Left kidney (tissue), 1 donor: ENCODE measurements at regions not wholly inside any gene's neighbourhood (a gene's known extent, or its start where the extent isn't known, plus 50 kb on each side); places are given as distances from the start of the nearest gene placed in this dataset.

ENCODE experiments used
- DNase-seq: peaks from one replicate; pipeline ENCODE4 v3.0.0-alpha.2; 2013

DNA sequence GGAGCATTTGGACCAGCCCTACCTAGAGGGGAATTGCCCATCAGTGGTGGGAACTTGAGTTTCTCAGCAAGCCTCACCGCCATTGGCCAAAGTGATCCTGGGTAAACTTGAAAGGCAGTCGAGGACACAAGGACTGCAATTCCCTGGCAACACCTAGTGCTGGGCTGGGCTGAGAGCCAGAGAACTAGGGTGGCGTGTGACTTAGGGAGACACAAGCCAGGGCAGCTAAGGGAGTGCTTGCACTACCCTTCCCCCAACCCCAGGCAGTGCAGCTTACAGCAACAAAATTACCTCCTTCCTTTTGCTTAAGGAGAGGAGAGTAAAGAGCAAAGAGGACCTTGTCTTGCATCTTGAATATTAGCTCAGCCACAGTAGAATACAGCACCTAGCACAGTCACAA lies 176.9 kb upstream of the PRMT6 start:
- no peak for DNase-seq

DNA sequence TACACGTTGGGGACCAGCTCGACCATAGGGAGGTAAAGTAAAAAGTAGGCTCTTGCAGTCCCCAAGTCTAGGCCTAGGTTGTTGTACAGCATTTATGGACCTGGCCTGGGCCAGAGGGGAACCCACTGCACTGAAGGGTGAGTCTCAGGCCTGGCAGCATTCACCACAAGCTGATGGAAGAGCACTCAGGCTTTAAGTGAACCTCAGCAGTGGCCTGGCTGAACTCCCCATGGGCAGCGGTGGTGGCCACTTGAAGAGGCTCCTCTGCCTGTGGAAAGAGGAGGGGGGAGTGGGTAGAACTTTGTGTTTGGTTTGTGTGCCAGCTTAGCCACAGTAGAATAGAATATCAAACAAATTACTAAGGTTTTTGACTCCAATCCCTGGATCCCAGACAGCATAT lies 176.2 kb upstream of the PRMT6 start:
- no peak for DNase-seq

DNA sequence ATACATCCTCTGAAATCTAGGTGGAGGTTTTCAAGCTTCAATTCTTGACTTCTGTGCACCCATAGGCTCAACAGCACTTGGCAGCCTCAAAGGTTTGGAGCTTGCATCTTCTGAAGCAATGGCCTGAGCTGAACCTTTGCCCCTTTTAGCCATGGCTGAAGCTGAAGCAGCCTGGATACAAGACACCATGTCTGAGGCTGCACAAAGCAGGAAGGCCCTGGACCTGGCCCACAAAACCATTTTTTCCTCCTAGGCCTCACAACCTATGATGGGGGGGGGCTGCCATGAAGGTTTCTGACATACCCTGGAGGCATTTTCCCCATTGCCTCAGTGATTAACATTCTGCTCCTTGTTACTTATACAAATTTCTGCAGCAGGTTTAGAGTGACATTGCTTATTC lies 173.3 kb upstream of the PRMT6 start:
- DNase-seq: no peak

DNA sequence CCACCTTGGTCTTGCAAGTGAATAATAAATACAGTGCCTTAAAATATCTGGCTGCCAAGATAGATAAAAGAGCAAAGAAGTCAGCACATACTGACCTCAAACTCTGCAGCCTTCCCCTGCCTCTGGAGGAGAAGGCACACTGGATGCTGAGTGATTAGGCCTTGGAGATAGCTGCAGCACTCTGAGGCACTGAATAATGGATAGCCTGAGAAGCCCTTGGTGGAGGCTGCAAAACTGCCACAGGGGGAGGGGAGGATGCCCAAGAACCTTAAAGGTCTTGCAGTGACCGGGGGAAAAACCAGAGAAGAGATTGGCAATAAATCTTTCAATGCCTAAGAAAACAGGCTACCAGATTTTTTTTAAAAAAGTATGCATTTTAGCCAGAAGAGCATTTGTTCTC lies 167.4 kb upstream of the PRMT6 start:
- DNase-seq: no peak

DNA sequence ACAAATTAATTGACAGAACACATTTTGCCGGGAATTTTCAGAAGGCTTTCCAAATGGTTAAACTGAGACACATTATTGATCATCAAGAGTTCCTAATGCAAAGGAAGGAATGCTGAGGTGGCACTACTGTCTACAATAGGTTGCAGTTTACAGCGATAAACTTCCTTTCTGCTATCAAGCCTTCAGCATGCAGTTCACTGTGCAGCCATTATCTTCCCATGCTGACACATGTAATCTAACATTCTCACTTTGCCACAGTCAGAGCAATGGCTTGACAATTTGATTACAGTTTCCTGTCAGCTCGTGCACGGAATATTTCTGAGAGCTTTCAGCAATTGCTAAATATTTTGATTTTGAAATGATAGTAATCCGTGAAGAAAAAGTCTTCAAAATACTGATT lies 166.9 kb upstream of the PRMT6 start:
- DNase-seq: no peak

DNA sequence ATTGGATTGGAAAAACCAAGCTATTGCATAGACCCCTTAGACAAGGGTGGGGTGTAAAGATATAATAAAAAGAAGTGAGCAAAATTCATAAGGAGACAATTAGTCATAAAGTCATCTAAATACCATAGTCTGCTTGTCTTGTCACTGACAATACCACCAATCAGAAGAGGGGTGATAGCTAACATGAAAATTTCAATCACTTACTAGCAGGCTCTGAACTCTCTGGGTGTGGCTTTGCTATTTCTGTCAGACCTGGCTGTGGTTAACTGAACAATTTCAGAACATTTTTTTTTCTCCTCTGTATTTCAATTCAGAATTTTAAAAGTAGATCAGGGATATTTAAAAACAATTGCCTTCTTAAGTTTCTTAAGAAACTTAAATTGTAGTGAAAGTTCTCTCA lies 158.5 kb upstream of the PRMT6 start:
- DNase-seq: no peak

DNA sequence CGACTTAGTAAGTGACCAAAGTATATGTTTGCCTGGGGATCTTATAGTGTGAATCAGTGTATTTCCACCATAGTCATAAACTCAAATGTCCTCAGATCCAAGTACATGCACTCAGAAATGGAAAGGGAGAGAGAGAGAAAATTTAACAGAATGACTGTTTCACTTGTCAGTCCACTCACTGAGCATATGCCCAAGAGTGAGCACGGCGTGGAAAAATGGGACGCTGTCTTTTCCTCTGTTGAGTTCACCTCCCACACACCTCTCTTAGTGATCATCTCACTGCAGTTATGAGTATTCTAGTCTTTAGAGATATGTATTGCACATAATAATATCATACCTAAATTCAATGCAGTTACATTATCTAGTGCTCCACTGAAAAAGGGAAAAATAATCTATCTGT lies 156.8 kb upstream of the PRMT6 start:
- no peak for DNase-seq

DNA sequence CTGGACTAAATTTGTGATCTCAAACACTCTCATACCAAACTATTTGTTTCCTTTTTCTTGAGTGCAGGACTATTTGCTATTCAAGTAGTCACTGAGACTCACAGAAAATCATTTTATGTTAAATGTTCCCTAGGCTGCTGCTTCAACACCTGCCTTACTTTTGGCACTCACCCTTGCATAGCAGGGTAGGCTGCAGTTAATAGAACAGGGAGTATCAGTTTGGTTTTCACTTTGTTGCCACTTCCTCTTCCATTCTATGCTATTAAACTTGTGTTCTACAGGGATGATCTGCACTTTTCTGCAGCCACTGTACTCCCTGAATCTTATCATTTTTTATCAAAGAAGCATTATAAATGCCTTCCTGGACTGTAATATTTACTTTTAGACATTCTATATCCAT lies 148.7 kb upstream of the PRMT6 start:
- DNase-seq: no peak

DNA sequence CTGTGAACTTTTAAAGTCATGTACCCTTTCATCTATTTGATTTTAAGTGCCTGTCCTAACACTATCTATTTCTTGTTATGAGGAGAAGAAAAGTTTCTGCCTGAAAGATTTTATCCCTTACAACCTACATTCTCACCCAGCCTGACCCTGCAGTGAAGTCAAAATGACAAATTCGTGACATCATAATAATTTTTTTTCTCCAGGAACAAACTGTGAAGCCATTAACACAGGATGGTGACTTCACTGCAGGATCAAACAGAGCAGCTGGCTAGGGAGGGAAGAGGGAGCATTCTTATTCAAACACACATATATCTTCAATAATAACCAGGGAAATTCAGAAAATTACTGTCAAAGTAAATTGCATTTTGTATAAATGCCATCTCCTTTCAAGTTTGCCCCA lies 147.8 kb upstream of the PRMT6 start:
- DNase-seq: no peak

DNA sequence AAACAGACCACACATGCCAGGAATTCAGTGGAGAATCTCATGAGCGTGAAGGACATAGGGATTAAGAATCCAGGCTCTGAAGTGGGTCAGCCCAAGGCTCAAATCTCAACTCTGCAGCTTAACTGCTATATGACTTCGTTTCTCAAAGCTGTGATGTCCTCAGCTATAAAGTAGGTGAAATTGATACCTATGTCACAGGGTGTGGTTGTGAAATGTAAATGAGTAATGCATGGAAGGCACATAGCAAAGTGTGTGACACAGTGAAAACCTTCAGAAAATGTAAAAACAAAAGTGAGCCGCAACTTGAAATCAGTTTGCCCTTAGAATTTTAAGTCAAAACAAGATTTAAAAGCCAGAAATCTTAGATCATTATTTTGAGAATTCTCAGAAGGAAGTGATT lies 145.7 kb upstream of the PRMT6 start:
- no peak for DNase-seq

DNA sequence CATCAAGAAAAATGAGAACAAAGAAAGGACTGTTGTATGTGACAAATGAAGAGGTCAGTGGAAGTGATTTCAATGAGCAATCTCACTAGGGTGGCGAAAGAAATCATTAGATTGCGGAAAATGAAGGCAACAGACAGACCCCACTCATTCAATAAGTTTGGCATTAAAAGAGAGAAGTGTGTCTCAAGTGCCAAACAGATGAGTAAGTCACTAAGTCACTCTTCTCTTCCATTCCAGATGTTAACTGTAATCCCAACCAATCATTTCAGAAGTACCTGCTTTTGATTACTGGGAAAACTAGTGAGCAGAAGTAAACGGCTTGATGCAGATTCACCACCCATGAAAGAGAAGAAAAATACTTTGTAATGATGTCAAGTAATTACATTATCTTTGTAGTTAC lies 144.3 kb upstream of the PRMT6 start:
- DNase-seq: no peak

DNA sequence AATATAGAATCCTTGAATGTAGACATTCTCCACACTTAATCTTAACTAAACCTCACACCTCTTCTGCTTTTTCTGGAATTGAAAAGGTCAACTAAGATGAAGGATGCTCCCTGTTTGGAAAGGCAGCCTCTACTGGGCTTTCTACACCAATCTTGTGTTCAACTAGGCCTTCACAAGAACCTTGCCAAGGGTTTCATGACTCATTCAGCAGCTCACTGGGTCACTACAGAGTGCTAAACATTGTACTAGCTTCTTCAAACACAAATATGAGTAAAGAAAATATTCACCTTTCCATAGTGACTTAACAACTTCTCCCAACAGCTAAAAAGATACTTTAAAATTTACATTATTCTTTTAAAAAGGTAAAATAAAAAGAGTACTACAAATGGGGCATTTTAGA lies 135.3 kb upstream of the PRMT6 start:
- DNase-seq: no peak

DNA sequence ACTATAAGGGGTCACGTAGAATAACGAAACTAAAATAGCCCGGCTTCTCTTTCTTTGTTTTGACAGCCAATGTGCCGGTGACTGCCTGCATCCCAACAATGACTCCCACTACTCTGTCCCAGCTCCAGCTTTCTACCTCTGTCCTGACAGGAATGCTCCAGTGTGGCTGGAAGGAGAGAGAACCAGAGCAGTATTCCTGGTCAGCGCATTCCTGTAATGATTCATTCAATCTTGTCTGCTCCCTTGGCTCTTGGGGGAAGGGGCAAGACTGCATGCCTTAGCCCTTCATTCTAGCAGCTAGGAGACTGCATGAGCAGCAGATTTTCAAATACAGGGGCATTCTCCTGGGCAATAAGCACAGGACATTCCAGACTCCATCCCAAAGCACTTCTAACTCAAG lies 132.1 kb upstream of the PRMT6 start:
- DNase-seq: peak; percentile 26

DNA sequence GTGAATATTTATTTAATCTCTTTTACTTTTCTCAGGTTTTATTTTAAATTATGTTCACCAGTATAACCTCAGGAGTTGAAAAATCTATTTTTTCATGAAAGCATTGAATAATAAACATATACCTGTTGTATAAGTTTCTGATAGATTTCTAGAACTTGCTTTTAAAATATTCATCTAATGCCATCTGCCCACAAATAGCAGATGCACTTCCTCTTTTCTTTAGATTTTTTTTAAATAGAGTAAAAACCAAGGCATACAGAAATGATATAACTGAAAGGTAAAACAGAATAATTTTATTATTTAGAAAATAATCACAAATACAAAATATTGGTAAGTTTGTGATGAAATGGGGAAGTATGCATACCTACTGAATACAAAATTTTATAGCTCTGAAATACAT lies 130.7 kb upstream of the PRMT6 start:
- DNase-seq: no peak

DNA sequence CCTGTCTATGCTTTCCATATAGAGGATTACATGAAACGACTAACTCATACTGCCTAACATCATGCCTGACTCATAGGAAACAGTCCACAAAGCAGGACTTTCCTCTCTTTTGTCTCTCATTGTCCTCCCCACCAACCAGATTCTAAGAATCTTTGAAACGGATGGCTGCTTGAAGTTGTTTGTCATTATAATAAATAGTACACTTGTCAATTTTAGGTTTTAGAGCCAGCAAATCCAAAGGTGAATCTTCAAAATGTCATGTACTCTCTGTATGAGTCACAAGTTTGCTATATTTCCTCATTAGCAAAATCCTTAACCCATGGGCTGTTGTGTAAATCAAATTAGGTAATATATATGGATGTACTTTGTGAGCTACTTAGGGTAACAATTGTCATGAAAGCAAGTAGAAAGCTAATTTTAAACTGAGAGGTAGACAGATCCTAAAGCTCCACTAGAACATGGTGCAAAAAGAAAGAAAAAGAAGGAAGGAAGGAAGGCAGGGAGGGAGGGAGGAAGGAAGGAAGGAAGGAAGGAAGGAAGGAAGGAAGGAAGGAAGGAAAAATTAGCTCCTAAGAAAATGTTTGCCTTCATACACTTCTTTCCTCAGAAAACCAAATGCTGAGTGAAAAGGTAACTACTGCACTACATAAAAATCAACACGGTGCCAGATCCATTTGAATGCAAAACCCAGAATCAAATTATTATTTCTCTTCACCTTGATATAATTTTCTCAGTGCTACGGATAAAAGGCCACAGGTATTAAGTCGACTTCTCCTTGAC lies 129.5 kb upstream of the PRMT6 start:
- no peak for DNase-seq

DNA sequence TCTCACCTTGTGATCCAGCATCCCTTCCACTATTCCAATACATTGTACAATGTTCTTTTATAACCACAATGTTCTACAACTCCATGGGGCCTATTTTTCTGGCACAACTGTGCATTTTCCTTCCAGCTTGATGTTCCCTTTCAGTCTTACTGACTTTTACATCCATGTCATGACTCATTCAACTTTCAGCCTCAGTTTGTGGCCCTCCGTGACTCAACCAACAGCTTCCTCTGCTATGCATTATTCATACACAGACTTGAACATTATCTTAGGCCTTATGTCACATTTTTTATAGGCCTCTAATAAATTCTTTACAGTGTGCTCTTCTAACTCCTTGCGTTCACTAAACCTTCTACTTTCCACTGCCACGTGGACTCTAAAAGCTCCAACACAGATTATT lies 119.4 kb upstream of the PRMT6 start:
- DNase-seq: no peak

DNA sequence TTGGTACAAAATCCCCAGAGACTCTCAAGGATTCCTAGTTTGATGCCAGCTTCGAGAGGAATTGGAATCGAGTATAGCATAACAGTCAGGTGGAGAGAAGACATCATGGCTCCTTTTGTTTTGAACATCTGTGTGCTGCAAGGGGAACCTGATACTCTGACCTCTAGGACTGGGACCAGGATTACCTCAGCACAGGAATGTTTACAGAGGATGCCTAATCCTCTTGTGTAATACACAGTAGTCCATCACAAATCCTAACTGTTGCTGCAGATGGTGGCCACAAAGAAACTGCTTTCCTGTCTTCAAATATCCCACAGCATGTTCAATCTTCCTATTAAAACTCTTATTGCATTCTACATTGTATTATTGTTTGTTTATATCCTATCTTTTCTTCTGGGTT lies 111.8 kb upstream of the PRMT6 start:
- no peak for DNase-seq

DNA sequence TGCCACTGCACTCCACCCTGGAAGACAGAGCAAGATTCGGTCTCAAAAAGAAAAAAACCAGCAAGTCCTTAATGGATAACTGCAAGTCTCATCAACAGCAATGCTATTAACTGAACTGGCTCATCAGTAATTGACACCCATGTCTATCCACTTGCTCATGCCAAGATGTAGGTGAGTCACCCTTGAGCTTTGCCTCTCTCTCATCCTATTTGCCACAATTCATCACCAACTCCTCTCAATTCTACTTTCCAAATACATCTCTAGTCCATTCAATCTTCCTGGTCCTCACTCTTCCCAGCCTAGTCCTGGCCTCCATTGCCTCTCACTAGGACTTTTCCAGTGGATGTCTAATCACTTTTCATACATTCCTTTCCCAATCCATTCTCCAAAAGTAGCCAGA lies 103.7 kb upstream of the PRMT6 start:
- no peak for DNase-seq

DNA sequence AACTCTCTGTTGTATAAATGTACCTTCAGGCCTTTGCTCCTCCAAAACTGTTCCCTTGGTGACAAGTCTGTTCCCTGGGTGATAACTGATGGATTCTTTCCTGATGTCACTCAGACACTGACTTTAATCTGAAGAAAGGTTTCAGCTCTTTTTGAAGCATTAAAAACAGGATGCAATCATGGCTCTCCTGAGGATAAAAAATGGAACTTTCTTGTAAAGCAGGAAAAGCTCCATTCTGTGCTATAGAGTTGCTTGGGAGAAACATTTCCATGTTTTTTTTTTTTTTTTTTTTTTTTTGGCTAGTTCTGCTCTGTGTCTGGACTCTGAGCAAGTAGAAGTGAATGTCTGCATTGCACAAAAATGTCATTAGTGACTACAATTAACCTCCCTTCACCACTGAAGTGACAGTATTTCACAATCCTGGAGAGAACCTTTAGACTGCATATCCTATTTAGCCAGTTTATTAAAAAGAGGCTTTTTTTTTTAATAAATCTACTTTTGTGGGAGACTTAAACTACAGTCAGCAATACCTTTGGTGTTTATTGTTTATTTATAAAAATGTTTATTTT lies 101.7 kb upstream of the PRMT6 start:
- DNase-seq: no peak

DNA sequence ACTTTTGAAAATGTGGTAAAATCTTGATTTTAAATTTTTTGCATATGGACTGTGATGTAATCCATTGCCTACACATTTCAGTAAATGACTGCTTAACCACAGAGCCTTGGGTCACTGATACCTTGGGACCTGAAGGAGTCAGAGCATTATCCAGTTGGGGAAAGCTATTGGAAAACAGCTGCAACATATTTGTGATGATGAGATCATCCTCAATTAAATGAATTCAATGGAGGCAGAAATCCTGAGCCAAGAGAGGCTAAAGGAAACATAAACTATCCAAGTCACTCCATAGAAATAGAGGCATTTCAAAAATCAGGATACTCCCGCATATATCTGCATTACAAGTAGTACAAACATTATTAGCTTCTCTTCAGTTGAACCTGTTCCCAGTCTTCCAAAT lies 99.8 kb upstream of the PRMT6 start:
- DNase-seq: no peak

DNA sequence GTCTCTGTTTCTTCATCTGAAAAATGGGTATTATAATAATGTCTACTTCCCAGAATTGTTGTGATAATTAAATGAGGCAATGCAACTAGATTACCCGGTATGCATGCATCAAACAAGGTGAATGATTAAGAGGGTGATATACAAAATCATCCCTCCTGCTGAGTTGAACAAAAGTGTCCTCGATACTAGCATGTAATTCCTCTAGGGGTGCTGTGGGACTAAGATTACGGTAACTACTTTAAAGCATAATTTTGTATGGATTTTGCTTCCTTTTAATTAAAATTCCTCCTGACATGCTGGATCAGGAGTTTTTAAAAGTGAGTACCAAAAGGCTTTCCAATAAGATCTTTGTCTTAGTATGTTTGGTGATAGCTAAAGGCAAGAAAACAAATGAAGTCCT lies 98.7 kb upstream of the PRMT6 start:
- DNase-seq: no peak

DNA sequence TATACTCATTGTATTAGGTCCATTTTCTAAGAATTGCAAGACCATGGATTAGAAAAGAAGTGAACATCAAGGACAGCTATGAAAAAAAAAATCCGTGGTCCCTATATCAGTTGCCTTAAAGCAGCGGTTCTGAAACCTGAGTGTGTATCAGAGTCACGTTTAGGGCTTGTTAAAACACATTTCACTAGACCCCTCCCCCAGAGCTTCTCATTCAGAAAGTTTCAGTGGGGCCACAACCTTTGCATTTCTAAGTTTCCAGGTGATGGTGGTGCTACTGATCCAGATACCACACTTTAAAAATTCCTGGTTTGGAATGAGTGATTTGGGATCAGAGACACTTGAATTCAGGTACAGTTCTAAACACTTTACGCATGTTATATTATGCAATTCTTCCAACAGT lies 96.1 kb upstream of the PRMT6 start:
- no peak for DNase-seq

DNA sequence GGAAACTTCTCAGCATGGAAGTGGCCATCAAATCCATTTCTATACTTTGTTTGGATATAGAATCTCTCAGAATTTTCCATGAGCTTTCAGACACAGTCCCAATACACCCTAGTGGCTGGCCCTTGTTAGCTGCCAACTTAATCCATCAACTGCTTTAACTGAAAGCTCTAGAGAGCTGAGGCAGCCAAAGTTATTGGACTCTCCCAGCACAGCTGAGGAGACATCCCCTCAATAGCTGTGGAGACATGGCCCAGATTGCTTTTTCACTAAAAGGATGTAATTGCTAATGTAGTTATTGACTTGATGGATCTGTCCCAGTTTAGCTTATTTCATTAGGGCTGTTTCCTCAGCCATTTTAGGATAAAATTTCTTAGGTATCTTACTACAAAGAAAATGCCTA lies 94.8 kb upstream of the PRMT6 start:
- no peak for DNase-seq

DNA sequence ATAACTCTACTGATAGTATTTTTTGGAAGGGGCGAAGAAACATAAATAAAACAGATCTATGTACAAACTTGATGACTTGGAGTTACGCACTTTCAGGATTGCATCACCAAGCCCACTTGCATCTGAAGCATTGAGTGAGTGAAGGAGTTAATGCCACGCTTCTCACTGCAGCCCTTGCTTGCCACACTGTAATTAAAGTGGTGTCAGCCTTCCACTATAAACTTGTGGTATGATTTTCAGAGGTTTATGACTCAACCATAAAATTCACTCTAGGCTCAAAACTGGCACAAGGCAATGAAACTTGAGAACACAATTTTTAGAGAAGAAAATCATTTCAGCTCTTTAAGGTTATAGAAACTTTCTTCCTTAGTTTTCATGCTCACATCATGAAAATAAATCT lies 93.9 kb upstream of the PRMT6 start:
- DNase-seq: no peak

DNA sequence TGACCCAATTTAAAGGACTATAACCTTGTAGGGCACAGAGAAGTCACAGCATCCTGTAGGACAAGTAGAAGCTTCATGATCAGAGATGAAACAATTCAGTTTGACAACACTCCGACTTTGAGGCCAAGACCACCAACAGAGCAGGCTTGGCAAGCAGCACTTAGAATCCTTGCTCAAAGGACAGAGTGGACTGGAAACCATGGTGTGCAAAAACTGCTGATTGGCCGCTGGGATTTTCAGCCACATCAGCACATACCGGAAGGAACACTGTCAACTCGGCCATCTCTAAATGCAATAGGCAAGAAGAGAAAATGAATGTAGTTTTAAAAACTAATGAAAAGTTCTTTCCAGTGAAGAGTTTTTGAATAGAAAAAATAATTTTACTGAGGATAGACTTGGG lies 92.0 kb upstream of the PRMT6 start:
- DNase-seq: no peak
